HK-2 (cell line): ENCODE measurements at regions not wholly inside any gene's neighbourhood (a gene's known extent, or its start where the extent isn't known, plus 50 kb on each side); places are given as distances from the start of the nearest gene placed in this dataset.
A peak's percentile ranks its signal among the peaks of the same experiment; 100 is the strongest.

Experiments used
- DNase-seq: peaks from one replicate; pipeline ENCODE4 v3.0.0-alpha.2; 2018; ENCODE audit not compliant: unreplicated experiment

- DNase-seq = no peak
Measured at GRCh38 chr13:106177146-106177545, 358.3 kb downstream of the EFNB2 start.

- no peak for DNase-seq
Measured at GRCh38 chr13:106176117-106176516, 359.3 kb downstream of the EFNB2 start.

GRCh38 chr13:106173891-106174610, 361.4 kb downstream of the EFNB2 start:
- no peak for DNase-seq

- DNase-seq = no peak
Measured at GRCh38 chr13:106173346-106173745, 362.1 kb downstream of the EFNB2 start.

- no peak for DNase-seq
Measured at GRCh38 chr13:106172176-106172905, 363.1 kb downstream of the EFNB2 start.

- no peak for DNase-seq
Measured at GRCh38 chr13:106163426-106163825, 372.0 kb downstream of the EFNB2 start.

GRCh38 chr13:106161146-106161545, 374.3 kb downstream of the EFNB2 start:
- no peak for DNase-seq

GRCh38 chr13:106159295-106160195, 375.9 kb downstream of the EFNB2 start:
- no peak for DNase-seq

GRCh38 chr13:106156468-106156867, 379.0 kb downstream of the EFNB2 start:
- peak; percentile 38 for DNase-seq

- no peak for DNase-seq
Measured at GRCh38 chr13:106155411-106155810, 380.1 kb downstream of the EFNB2 start.

- no peak for DNase-seq
Measured at GRCh38 chr13:106153876-106154275, 381.6 kb downstream of the EFNB2 start.

GRCh38 chr13:106153041-106153440, 382.4 kb downstream of the EFNB2 start:
- DNase-seq = no peak

GRCh38 chr13:106152047-106152446, 383.4 kb downstream of the EFNB2 start:
- no peak for DNase-seq

GRCh38 chr13:106151056-106151699, 384.3 kb downstream of the EFNB2 start:
- DNase-seq = peak; percentile 46

- DNase-seq = no peak
Measured at GRCh38 chr13:106145997-106146864, 389.2 kb downstream of the EFNB2 start.

GRCh38 chr13:106145070-106145469, 390.4 kb downstream of the EFNB2 start:
- no peak for DNase-seq

- no peak for DNase-seq
Measured at GRCh38 chr13:106143930-106144709, 391.3 kb downstream of the EFNB2 start.

GRCh38 chr13:106143392-106143791, 392.1 kb downstream of the EFNB2 start:
- DNase-seq = no peak

GRCh38 chr13:106140476-106140875, 395.0 kb downstream of the EFNB2 start:
- DNase-seq = no peak

- DNase-seq = no peak
Measured at GRCh38 chr13:106139942-106140341, 395.5 kb downstream of the EFNB2 start.
